MCF 10A (cell line): ENCODE measurements at regions not wholly inside any gene's neighbourhood (a gene's known extent, or its start where the extent isn't known, plus 50 kb on each side); places are given as distances from the start of the nearest gene placed in this dataset.

ENCODE experiments used
- BruUV-seq: library from RNA; stranded (reverse); fragments of 400-500 nt; replicated peaks from 2 replicates; lab custom pipeline; 2021; lab: Mats Ljungman, UMichigan
- CTCF ChIA-PET: fragments of 300-600 bp; sonication (Branson Sonifier 250); formaldehyde crosslinking; extraction: SDS; loops from one replicate; lab custom pipeline; 2021; ENCODE audit warnings: antibody characterized with exemption, inconsistent platforms; lab: Yijun Ruan, JAX
- POLR2A ChIA-PET: fragments of 300-600, 350-650 bp; sonication (Branson Sonifier 250); formaldehyde crosslinking; extraction: SDS; loops from one replicate; lab custom pipeline; 2020; ENCODE audit warnings: antibody characterized with exemption, inconsistent platforms; lab: Yijun Ruan, JAX
- DNase-seq: peaks from one replicate; pipeline ENCODE4 v3.0.0-alpha.2; 2018; ENCODE audit not compliant: unreplicated experiment
- H3K27ac Mint-ChIP-seq: one replicate; pipeline ENCODE4 v1.8.0; 2022; ENCODE audit warnings: mild to moderate bottlenecking, low read depth, mixed read lengths; ENCODE audit not compliant: unreplicated experiment
- H3K27me3 Mint-ChIP-seq: one replicate; pipeline ENCODE4 v1.8.0; 2022; ENCODE audit warnings: mixed read lengths; ENCODE audit not compliant: insufficient read depth, unreplicated experiment
- H3K36me3 Mint-ChIP-seq: one replicate; pipeline ENCODE4 v1.8.0; 2022; ENCODE audit warnings: mild to moderate bottlenecking, moderate library complexity, mixed read lengths; ENCODE audit not compliant: insufficient read depth, unreplicated experiment
- H3K4me1 Mint-ChIP-seq: one replicate; pipeline ENCODE4 v1.8.0; 2022; ENCODE audit warnings: mixed read lengths; ENCODE audit not compliant: insufficient read depth, unreplicated experiment
- H3K4me3 Mint-ChIP-seq: one replicate; pipeline ENCODE4 v1.8.0; 2022; ENCODE audit warnings: mild to moderate bottlenecking, moderate library complexity, mixed read lengths; ENCODE audit not compliant: unreplicated experiment
- H3K9me3 Mint-ChIP-seq: one replicate; pipeline ENCODE4 v1.8.0; 2022; ENCODE audit warnings: mixed read lengths; ENCODE audit not compliant: unreplicated experiment
- CTCF ChIP-seq: fragments of 200-600 bp; IDR thresholded peaks from one replicate; pipeline ENCODE4 v1.8.0; 2022; ENCODE audit warnings: antibody characterized with exemption, mild to moderate bottlenecking; ENCODE audit not compliant: unreplicated experiment
- intact Hi-C: fragments of 100-400 bp; cut with micrococcal nuclease; formaldehyde crosslinking; loops from 2 replicates; pipeline ENCODE4 v1.14.1; 2022

DNA sequence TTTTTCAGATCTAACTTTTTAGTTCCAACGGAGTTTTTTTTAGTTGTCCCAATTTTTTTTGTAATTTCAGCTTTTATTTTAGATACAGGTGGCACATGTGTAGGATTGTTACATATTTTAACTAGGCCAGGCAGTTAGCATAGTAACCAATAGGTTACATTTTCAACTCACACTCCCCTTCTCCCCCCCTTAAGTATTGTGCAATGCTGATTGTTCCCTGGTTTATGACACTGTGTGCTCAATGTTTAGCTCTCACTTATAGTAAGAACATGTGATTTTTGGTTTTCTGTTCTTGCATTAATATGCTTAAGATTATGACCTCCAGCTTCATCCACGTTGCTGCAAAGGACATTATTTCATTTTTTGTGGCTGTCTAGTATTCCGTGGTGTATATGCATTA is 503.2 kb downstream of the CDH9 start:
- POLR2A ChIA-PET = interaction anchor here (0.6 kb wide), 1 partner anchor 153 kb away, joined by 3 read pairs; no protein-coding TSS in a partner anchor
- no peak for TF ChIP-seq CTCF
- CTCF ChIA-PET = no interaction called here
- intact Hi-C loops = no loop called here
- Mint-ChIP-seq H3K36me3 (no peaks in the 10 kb centered on the region), H3K27ac (no peak overlapping the region), H3K27me3 (no peaks in the 10 kb centered on the region), H3K4me1 (no peaks in the 10 kb centered on the region), H3K9me3 (peaks cover 7% of the 10 kb centered on the region), H3K4me3 (no peak overlapping the region)
- no TSS peak for BruUV-seq
- no peak for DNase-seq

GRCh38 chr5:26530305-26530704 is 508.1 kb downstream of the CDH9 start:
- no peak for DNase-seq
- TF ChIP-seq CTCF = no peak
- ChIA-PET POLR2A (no interaction called here), CTCF (no interaction called here)
- intact Hi-C loops = no loop called here
- Mint-ChIP-seq H3K36me3 (no peaks in the 10 kb centered on the region), H3K4me1 (no peaks in the 10 kb centered on the region), H3K27me3 (no peaks in the 10 kb centered on the region), H3K27ac (no peak overlapping the region), H3K9me3 (peaks cover 5% of the 10 kb centered on the region), H3K4me3 (no peak overlapping the region)
- no TSS peak for BruUV-seq

DNA sequence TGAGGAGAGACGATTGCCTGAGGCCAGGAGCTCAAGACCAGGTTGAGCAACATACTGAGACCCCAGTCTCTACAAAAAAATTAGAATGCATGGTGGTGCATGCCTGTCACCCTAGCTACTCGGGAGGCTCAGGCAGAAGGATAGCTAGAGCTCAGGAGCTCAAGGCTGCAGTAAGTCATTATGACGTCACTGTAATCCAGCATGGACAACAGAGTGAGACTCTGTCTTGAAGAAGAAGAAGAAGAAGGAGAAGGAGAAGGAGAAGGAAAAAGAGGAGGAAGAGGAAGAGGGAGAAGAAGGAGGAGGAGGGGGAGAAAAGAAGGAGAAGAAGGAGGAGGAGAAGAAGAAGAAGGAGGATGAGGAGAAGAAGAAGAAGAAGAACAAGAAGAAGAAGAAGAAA is 519.1 kb downstream of the CDH9 start:
- Mint-ChIP-seq H3K27ac (no peak overlapping the region), H3K4me1 (no peaks in the 10 kb centered on the region), H3K27me3 (no peaks in the 10 kb centered on the region), H3K4me3 (no peak overlapping the region), H3K9me3 (peaks cover 18% of the 10 kb centered on the region), H3K36me3 (no peaks in the 10 kb centered on the region)
- ChIA-PET POLR2A (no interaction called here), CTCF (interaction anchor here (0.6 kb wide), 2 partner anchors 17 to 1253 kb away, joined by 3 to 4 read pairs; no protein-coding TSS in a partner anchor)
- no peak for DNase-seq
- intact Hi-C loops = no loop called here
- TF ChIP-seq CTCF = no peak
- no TSS peak for BruUV-seq

DNA sequence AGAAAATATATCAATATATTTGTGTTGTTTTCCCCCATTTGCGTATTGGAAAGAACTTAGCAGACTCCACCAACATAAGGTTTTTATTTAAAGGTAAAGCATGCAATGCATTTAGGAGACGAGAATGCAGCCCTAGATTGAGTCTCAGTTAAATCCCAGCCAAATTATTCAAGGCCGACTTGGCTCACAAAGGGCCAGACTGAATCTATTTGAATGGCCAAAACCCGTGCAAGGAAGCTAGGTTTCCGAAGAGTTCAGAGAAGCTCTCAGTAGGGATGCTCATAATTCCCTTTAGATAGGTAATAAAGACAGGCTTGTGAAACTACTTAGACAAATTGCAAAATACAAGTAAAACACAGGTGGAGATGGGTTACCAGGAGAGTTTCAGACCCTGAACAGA is 520.3 kb downstream of the CDH9 start:
- no peak overlapping the region for H3K4me3 Mint-ChIP-seq
- H3K4me1 Mint-ChIP-seq = no peaks in the 10 kb centered on the region
- H3K27ac Mint-ChIP-seq = no peak overlapping the region
- no peak for TF ChIP-seq CTCF
- H3K9me3 Mint-ChIP-seq = peaks cover 13% of the 10 kb centered on the region
- H3K36me3 Mint-ChIP-seq = no peaks in the 10 kb centered on the region
- ChIA-PET CTCF (no interaction called here), POLR2A (no interaction called here)
- intact Hi-C loops = no loop called here
- no peaks in the 10 kb centered on the region for H3K27me3 Mint-ChIP-seq
- BruUV-seq = no TSS peak
- no peak for DNase-seq
